H9 (cell line): ENCODE measurements at regions not wholly inside any gene's neighbourhood (a gene's known extent, or its start where the extent isn't known, plus 50 kb on each side); places are given as distances from the start of the nearest gene placed in this dataset.

Source experiments
- DNase-seq: peaks from one replicate; pipeline ENCODE4 v3.0.0-alpha.2; 2017
- H2AFZ ChIP-seq: one replicate; pipeline ENCODE4 v1.6.1; 2013; ENCODE audit warnings: mild to moderate bottlenecking, low read length, control low read depth, moderate library complexity
- H2AK5ac ChIP-seq: 2 replicates; pipeline ENCODE4 v1.6.1; 2013; ENCODE audit warnings: low read length, control low read depth, mixed read lengths; ENCODE audit not compliant: insufficient read length
- H2BK120ac ChIP-seq: one replicate; pipeline ENCODE4 v1.6.1; 2013; ENCODE audit warnings: low read depth, mild to moderate bottlenecking, low read length, control low read depth, inconsistent platforms; ENCODE audit not compliant: poor library complexity, severe bottlenecking
- H2BK12ac ChIP-seq: 2 replicates; pipeline ENCODE4 v1.6.1; 2013; ENCODE audit warnings: low read length, control low read depth, mixed read lengths, low read depth; ENCODE audit not compliant: insufficient read length
- H2BK15ac ChIP-seq: 2 replicates; pipeline ENCODE4 v1.6.1; 2013; ENCODE audit warnings: low read depth, low read length, control low read depth
- H2BK20ac ChIP-seq: one replicate; pipeline ENCODE4 v1.6.1; 2013; ENCODE audit warnings: low read depth, mild to moderate bottlenecking, low read length, control low read depth, inconsistent platforms; ENCODE audit not compliant: poor library complexity, severe bottlenecking
- H2BK5ac ChIP-seq: 2 replicates; pipeline ENCODE4 v1.6.1; 2013; ENCODE audit warnings: low read length, control low read depth, mixed read lengths; ENCODE audit not compliant: insufficient read length
- H3K14ac ChIP-seq: 2 replicates; pipeline ENCODE4 v1.6.1; 2013; ENCODE audit warnings: low read length, control low read depth; ENCODE audit not compliant: insufficient read depth
- H3K18ac ChIP-seq: 2 replicates; pipeline ENCODE4 v1.6.1; 2013; ENCODE audit warnings: low read depth, mild to moderate bottlenecking, mixed read lengths, low read length, control low read depth; ENCODE audit not compliant: insufficient read length
- H3K23ac ChIP-seq: 2 replicates; pipeline ENCODE4 v1.6.1; 2013; ENCODE audit warnings: low read length, control low read depth, mixed read lengths, low read depth; ENCODE audit not compliant: insufficient read length
- H3K23me2 ChIP-seq: 2 replicates; pipeline ENCODE4 v1.6.1; 2013; ENCODE audit warnings: low read depth, mild to moderate bottlenecking, mixed read lengths, low read length, control low read depth; ENCODE audit not compliant: insufficient read length, poor library complexity, severe bottlenecking
- H3K27ac ChIP-seq: 2 replicates; pipeline ENCODE4 v1.5.1; 2013; ENCODE audit warnings: low read length, control low read depth, mixed read lengths, low read depth; ENCODE audit not compliant: insufficient read length
- H3K27me3 ChIP-seq: 2 replicates; pipeline ENCODE4 v1.6.1; 2013; ENCODE audit warnings: low read length, control low read depth, inconsistent platforms; ENCODE audit not compliant: insufficient read depth
- H3K4ac ChIP-seq: 2 replicates; pipeline ENCODE4 v1.6.1; 2013; ENCODE audit warnings: low read depth, mild to moderate bottlenecking, control low read depth, inconsistent platforms, low read length, moderate library complexity
- H3K4me1 ChIP-seq: 2 replicates; pipeline ENCODE4 v1.6.1; 2013; ENCODE audit warnings: low read length, control low read depth, inconsistent platforms; ENCODE audit not compliant: insufficient read depth
- H3K4me2 ChIP-seq: 2 replicates; pipeline ENCODE4 v1.6.1; 2013; ENCODE audit warnings: low read length, control low read depth, mixed read lengths; ENCODE audit not compliant: insufficient read length, insufficient read depth
- H3K56ac ChIP-seq: 2 replicates; pipeline ENCODE4 v1.6.1; 2013; ENCODE audit warnings: low read depth, mild to moderate bottlenecking, mixed read lengths, low read length, control low read depth; ENCODE audit not compliant: insufficient read length
- H3K79me1 ChIP-seq: 2 replicates; pipeline ENCODE4 v1.6.1; 2013; ENCODE audit warnings: low read depth, mild to moderate bottlenecking, moderate library complexity, low read length, control low read depth, inconsistent platforms; ENCODE audit not compliant: insufficient read depth, poor library complexity, severe bottlenecking
- H3K79me2 ChIP-seq: 2 replicates; pipeline ENCODE4 v1.6.1; 2013; ENCODE audit warnings: low read length, control low read depth, inconsistent platforms; ENCODE audit not compliant: insufficient read depth
- H3K9ac ChIP-seq: 2 replicates; pipeline ENCODE4 v1.6.1; 2013; ENCODE audit warnings: low read length, control low read depth, mixed read lengths; ENCODE audit not compliant: insufficient read length; ENCODE audit errors: extremely low read depth
- H3K9me3 ChIP-seq: one replicate; pipeline ENCODE4 v1.6.1; 2013; ENCODE audit warnings: low read depth, low read length, inconsistent platforms; ENCODE audit not compliant: control insufficient read depth
- H3T11ph ChIP-seq: one replicate; pipeline ENCODE4 v1.6.1; 2013; ENCODE audit warnings: mild to moderate bottlenecking, low read length, control low read depth, inconsistent platforms
- H4K20me1 ChIP-seq: one replicate; pipeline ENCODE4 v1.6.1; 2013; ENCODE audit not compliant: control insufficient read depth, insufficient read length, insufficient read depth
- H4K5ac ChIP-seq: 2 replicates; pipeline ENCODE4 v1.6.1; 2013; ENCODE audit warnings: low read depth, mild to moderate bottlenecking, mixed read lengths, low read length, control low read depth; ENCODE audit not compliant: insufficient read length
- H4K8ac ChIP-seq: replicated peaks from 2 replicates; pipeline ENCODE4 v1.6.1; 2013; ENCODE audit warnings: low read length, control low read depth, mixed read lengths, low read depth; ENCODE audit not compliant: insufficient read length
- H4K91ac ChIP-seq: 2 replicates; pipeline ENCODE4 v1.6.1; 2013; ENCODE audit warnings: low read depth, mild to moderate bottlenecking, moderate library complexity, mixed read lengths, low read length, control low read depth; ENCODE audit not compliant: insufficient read length
- H3K27ac Mint-ChIP-seq, 3 experiments: 2 replicates in 2 of 3; 3 replicates in 1 of 3; pipeline ENCODE4 v1.8.0; 2020 to 2021; ENCODE audit warnings: mixed read lengths in 3 of 3, mild to moderate bottlenecking in 1 of 3, moderate library complexity in 1 of 3
- H3K27me3 Mint-ChIP-seq: 2 replicates; pipeline ENCODE4 v1.8.0; 2021; ENCODE audit warnings: low read depth, mild to moderate bottlenecking, moderate library complexity, mixed read lengths
- H3K36me3 Mint-ChIP-seq, 3 experiments: 2 replicates in 2 of 3; 3 replicates in 1 of 3; pipeline ENCODE4 v1.8.0; 2020 to 2021; ENCODE audit warnings: low read depth in 3 of 3, mixed read lengths in 3 of 3; ENCODE audit not compliant: insufficient read depth in 1 of 3
- H3K4me1 Mint-ChIP-seq, 2 experiments: 2 replicates each; pipeline ENCODE4 v1.8.0; 2020; ENCODE audit warnings: mixed read lengths in 2 of 2
- H3K4me3 Mint-ChIP-seq, 2 experiments: 2 replicates in 1 of 2; 3 replicates in 1 of 2; pipeline ENCODE4 v1.8.0; 2020 to 2021; ENCODE audit warnings: mild to moderate bottlenecking in 2 of 2, mixed read lengths in 2 of 2, moderate library complexity in 1 of 2
- H3K9me3 Mint-ChIP-seq, 2 experiments: 2 replicates in 1 of 2; 3 replicates in 1 of 2; pipeline ENCODE4 v1.8.0; 2020; ENCODE audit warnings: mild to moderate bottlenecking in 2 of 2, mixed read lengths in 2 of 2, moderate library complexity in 1 of 2
- CTCF ChIP-seq: fragments of 200-600 bp; sonication (generic); conservative IDR thresholded peaks from 3 replicates; pipeline ENCODE4 v1.8.0; 2021; ENCODE audit warnings: antibody characterized with exemption, mild to moderate bottlenecking
- WGBS: extraction: QIAGEN DNeasy Blood & Tissue Kit; methylation state at CpG from one replicate; pipeline ENCODE4 v1.1.7; 2013; ENCODE audit warnings: missing lambda C conversion rate, low lambda C conversion rate, mixed read lengths; ENCODE audit not compliant: insufficient read length; ENCODE audit errors: extremely low coverage; 5-methylcytosine and 5-hydroxymethylcytosine counted together

GRCh38 chr2:120877409-120877808 lies 141.7 kb downstream of the GLI2 start:
- Histone ChIP-seq H3K4ac (no peak overlapping the region), H2AFZ (no peak overlapping the region), H4K8ac (no peak overlapping the region), H3K9ac (no peak overlapping the region), H2BK12ac (no peak overlapping the region), H2AK5ac (no peak overlapping the region), H2BK20ac (no peak overlapping the region), H3K27me3 (no peaks in the 10 kb centered on the region), H4K20me1 (no peaks in the 10 kb centered on the region), H3K79me2 (no peaks in the 10 kb centered on the region; the same call in 1 of the 2 replicates), H3K4me2 (no peak overlapping the region), H2BK15ac (no peak overlapping the region), H4K5ac (no peak overlapping the region), H3K9me3 (no peaks in the 10 kb centered on the region), H3T11ph (no peak overlapping the region), H3K14ac (no peak overlapping the region), H3K23ac (no peak overlapping the region), H3K79me1 (no peaks in the 10 kb centered on the region), H2BK120ac (no peak overlapping the region), H3K18ac (no peak overlapping the region), H3K27ac (no peak overlapping the region), H3K4me1 (no peaks in the 10 kb centered on the region; the same call in 1 of the 2 replicates), H2BK5ac (no peak overlapping the region), H3K23me2 (no peaks in the 10 kb centered on the region), H4K91ac (no peak overlapping the region), H3K56ac (no peak overlapping the region)
- H3K4me1 Mint-ChIP-seq: peaks cover 44 to 65% of the 10 kb centered on the region in 2 experiments
- no peak for DNase-seq
- H3K9me3 Mint-ChIP-seq: no peaks in the 10 kb centered on the region
- H3K36me3 Mint-ChIP-seq: no peaks in the 10 kb centered on the region; a peak in 1 of 7 replicates
- H3K4me3 Mint-ChIP-seq: no peak overlapping the region
- no peaks in the 10 kb centered on the region; the same call in 1 of the 2 replicates for H3K27me3 Mint-ChIP-seq
- TF ChIP-seq CTCF: no peak
- no peak overlapping the region for H3K27ac Mint-ChIP-seq
- WGBS: no CpG with 5 or more reads among the region's 7 CpGs
